Activated CD8-positive, alpha-beta T cell treated with anti-CD3 and anti-CD28 coated beads for 36 hours (primary cell): ENCODE measurements at regions not wholly inside any gene's neighbourhood (a gene's known extent, or its start where the extent isn't known, plus 50 kb on each side); places are given as distances from the start of the nearest gene placed in this dataset.

Experiments
- ATAC-seq: fragments of 200-7000 bp; cut with Tn5 transposase; one replicate; pipeline ENCODE4 v1.10.0; 2021; ENCODE audit warnings: mild to moderate bottlenecking, moderate library complexity
- CTCF ChIA-PET: fragments of 350-600 bp; sonication (Branson Sonifier 250); formaldehyde crosslinking; loops from one replicate; lab custom pipeline; 2021; ENCODE audit warnings: antibody characterized with exemption; lab: Charles Lee
- POLR2A ChIA-PET: fragments of 350-600 bp; sonication (Branson Sonifier 250); formaldehyde crosslinking; loops from one replicate; lab custom pipeline; 2021; ENCODE audit warnings: antibody characterized with exemption; lab: Charles Lee
- DNase-seq: peaks from one replicate; pipeline ENCODE4 v3.0.0-alpha.2; 2020
- H3K27ac Mint-ChIP-seq: one replicate; pipeline ENCODE4 v1.8.0; 2021; ENCODE audit warnings: mild to moderate bottlenecking, mixed read lengths
- H3K27me3 Mint-ChIP-seq: one replicate; pipeline ENCODE4 v1.8.0; 2021; ENCODE audit warnings: mixed read lengths
- H3K36me3 Mint-ChIP-seq: one replicate; pipeline ENCODE4 v1.8.0; 2021; ENCODE audit warnings: low read depth, mixed read lengths
- H3K4me1 Mint-ChIP-seq: one replicate; pipeline ENCODE4 v1.8.0; 2021; ENCODE audit warnings: low read depth, mixed read lengths
- H3K4me3 Mint-ChIP-seq: one replicate; pipeline ENCODE4 v1.8.0; 2021; ENCODE audit warnings: mild to moderate bottlenecking, moderate library complexity, mixed read lengths
- H3K9me3 Mint-ChIP-seq: one replicate; pipeline ENCODE4 v1.8.0; 2021; ENCODE audit warnings: mixed read lengths
- CTCF ChIP-seq: fragments of 200-600 bp; IDR thresholded peaks from one replicate; pipeline ENCODE4 v1.8.0; 2022; ENCODE audit warnings: antibody characterized with exemption, mild to moderate bottlenecking
- intact Hi-C: fragments of 100-400 bp; cut with micrococcal nuclease; formaldehyde crosslinking; loops from one replicate; pipeline ENCODE4 v1.10.0; 2022

GRCh38 chr1:29961293-29962059 lies 725.2 kb downstream of the PTPRU start:
- DNase-seq (no peak), ATAC-seq (no peak)
- Mint-ChIP-seq H3K27ac (no peak overlapping the region), H3K4me1 (no peaks in the 10 kb centered on the region), H3K36me3 (no peaks in the 10 kb centered on the region), H3K9me3 (no peaks in the 10 kb centered on the region), H3K4me3 (no peak overlapping the region), H3K27me3 (peaks cover 5% of the 10 kb centered on the region)
- ChIA-PET POLR2A (no interaction called here), CTCF (no interaction called here)
- TF ChIP-seq CTCF = no peak
- intact Hi-C loops = no loop called here

GRCh38 chr1:29960876-29961275 lies 724.6 kb downstream of the PTPRU start:
- no peak overlapping the region for H3K4me3 Mint-ChIP-seq
- H3K27me3 Mint-ChIP-seq = peaks cover 3% of the 10 kb centered on the region
- DNase-seq (no peak), ATAC-seq (no peak)
- no peaks in the 10 kb centered on the region for H3K4me1 Mint-ChIP-seq
- H3K9me3 Mint-ChIP-seq = no peaks in the 10 kb centered on the region
- no peaks in the 10 kb centered on the region for H3K36me3 Mint-ChIP-seq
- H3K27ac Mint-ChIP-seq = no peak overlapping the region
- intact Hi-C loops = no loop called here
- CTCF ChIA-PET = no interaction called here
- POLR2A ChIA-PET = no interaction called here
- no peak for TF ChIP-seq CTCF

GRCh38 chr1:29960156-29960755 lies 723.9 kb downstream of the PTPRU start:
- ATAC-seq = no peak
- H3K9me3 Mint-ChIP-seq = no peaks in the 10 kb centered on the region
- no peak overlapping the region for H3K4me3 Mint-ChIP-seq

GRCh38 chr1:29959356-29959755 lies 723.0 kb downstream of the PTPRU start:
- ChIA-PET CTCF (no interaction called here), POLR2A (no interaction called here)
- H3K9me3 Mint-ChIP-seq = no peaks in the 10 kb centered on the region
- no peak overlapping the region for H3K4me3 Mint-ChIP-seq
- TF ChIP-seq CTCF = no peak
- no peak overlapping the region for H3K27ac Mint-ChIP-seq
- peaks cover 3% of the 10 kb centered on the region for H3K27me3 Mint-ChIP-seq
- DNase-seq (no peak), ATAC-seq (no peak)
- H3K36me3 Mint-ChIP-seq = no peaks in the 10 kb centered on the region
- H3K4me1 Mint-ChIP-seq = no peaks in the 10 kb centered on the region
- intact Hi-C loops = no loop called here

More at GRCh38 chr1:29960156-29960755, 723.9 kb downstream of the PTPRU start:
- Mint-ChIP-seq H3K27me3 (peaks cover 3% of the 10 kb centered on the region), H3K4me1 (no peaks in the 10 kb centered on the region), H3K36me3 (no peaks in the 10 kb centered on the region), H3K27ac (no peak overlapping the region)
- intact Hi-C loops = no loop called here
- CTCF ChIA-PET = no interaction called here
- TF ChIP-seq CTCF = no peak
- POLR2A ChIA-PET = no interaction called here
- no peak for DNase-seq

GRCh38 chr1:29958271-29958670 lies 721.9 kb downstream of the PTPRU start:
- ChIA-PET POLR2A (no interaction called here), CTCF (no interaction called here)
- H3K4me1 Mint-ChIP-seq = no peaks in the 10 kb centered on the region
- ATAC-seq = no peak
- H3K27me3 Mint-ChIP-seq = peaks cover 2% of the 10 kb centered on the region
- H3K4me3 Mint-ChIP-seq = no peak overlapping the region
- H3K27ac Mint-ChIP-seq = no peak overlapping the region
- no peak for TF ChIP-seq CTCF
- no peak for DNase-seq
- no peaks in the 10 kb centered on the region for H3K9me3 Mint-ChIP-seq
- no peaks in the 10 kb centered on the region for H3K36me3 Mint-ChIP-seq
- intact Hi-C loops = no loop called here
